ENCODE measurements at regions not wholly inside any gene's neighbourhood (a gene's known extent, or its start where the extent isn't known, plus 50 kb on each side); places are given as distances from the start of the nearest gene placed in this dataset.
"Not testable (repeated sequence)": the region's sequence is repeated elsewhere in the genome, so short reads cannot be mapped to it uniquely, and the experiment has no call there.

- not testable (repeated sequence) for DNase-seq (ENCODE audit: low read depth)
Observed at GRCh38 chr3:106075731-106076130, 206.9 kb upstream of the CBLB start.

DNA sequence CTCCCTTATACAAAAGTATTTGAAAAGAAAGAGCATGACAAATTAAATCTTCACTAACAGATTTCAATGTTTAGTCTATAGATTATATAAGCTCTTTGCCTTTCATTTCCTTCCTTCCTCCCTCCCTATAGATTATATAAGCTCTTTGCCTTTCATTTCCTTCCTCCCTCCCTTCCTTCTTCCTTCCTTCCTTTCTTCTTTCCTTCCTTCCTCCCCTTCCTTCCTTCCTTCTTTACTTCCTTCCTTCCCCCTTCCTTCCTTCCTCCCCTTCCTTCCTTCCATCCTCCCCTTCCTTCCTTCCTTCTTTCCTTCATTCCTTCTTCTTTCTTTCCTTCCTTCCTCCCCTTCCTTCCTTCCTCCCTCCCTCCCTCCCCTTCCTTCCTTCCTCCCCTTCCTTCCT, 209.8 kb upstream of the CBLB start:
- no peak for DNase-seq (ENCODE audit: low read depth)

- no peak for DNase-seq (ENCODE audit: low read depth)
Observed at GRCh38 chr3:106082616-106083015, 213.8 kb upstream of the CBLB start.

- DNase-seq (ENCODE audit: low read depth): no peak
Observed at GRCh38 chr3:106083207-106083606, 214.4 kb upstream of the CBLB start.

- no peak for DNase-seq (ENCODE audit: low read depth)
Observed at GRCh38 chr3:106083854-106084253, 215.0 kb upstream of the CBLB start.

DNA sequence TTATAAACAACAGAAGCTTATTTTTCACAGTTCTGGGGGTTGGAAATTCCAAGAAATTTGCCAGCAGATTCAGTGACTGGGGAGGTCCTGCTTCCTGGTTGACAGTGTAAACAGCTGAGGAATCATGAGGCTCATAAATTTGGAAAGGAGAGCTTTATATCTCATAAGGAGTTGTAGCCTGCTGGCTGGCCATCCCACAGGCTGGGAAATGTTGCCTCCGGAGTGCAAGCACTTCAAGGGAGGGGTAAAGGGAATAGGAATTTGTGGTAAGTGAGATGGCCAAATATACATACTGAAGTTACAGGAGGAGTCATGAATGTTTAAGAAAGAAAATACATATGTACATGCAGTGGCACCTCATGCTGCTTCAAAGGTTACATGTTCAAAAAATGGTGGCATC, 217.2 kb upstream of the CBLB start:
- no peak for DNase-seq (ENCODE audit: low read depth)

DNA sequence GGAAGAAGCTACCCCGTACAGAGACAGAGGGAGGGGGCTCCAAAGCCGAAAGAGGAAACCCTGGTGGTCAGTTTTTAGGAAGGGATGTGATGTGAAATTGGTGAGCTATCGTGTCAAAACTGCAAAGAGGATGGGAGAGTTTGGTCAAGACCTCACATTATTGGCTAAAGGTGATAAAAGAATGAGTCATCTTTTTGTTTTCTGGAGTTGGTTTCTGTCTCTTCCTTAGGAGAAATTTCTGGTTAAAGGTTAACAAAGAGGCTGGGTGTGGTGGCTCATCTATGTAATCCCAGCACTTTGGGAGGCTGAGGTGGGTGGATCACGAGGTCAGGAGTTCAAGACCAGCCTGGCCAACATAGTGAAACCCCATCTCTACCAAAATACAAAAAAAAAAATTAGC, 217.8 kb upstream of the CBLB start:
- DNase-seq (ENCODE audit: low read depth): no peak

DNA sequence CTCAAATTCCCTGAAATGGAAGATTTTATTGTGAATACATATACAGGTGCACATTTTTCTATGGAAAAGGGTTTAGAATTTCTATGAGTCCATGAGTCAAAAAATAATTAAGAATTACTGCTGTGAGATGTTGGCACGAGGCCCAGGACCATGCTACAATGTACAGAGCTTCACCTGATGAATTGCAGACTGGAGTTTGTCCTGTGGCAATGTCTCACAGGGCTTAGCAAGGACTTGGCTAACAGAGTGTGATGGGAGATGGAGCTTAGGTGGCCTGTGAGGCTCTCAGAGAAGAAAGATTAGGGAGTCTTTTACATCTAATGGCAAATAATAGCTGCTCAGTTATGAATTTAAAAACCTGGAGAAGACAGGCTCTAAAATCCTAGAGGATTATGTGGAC, 219.5 kb upstream of the CBLB start:
- no peak for DNase-seq (ENCODE audit: low read depth)

GRCh38 chr3:106088899-106089298, 220.1 kb upstream of the CBLB start:
- DNase-seq (ENCODE audit: low read depth): no peak

DNA sequence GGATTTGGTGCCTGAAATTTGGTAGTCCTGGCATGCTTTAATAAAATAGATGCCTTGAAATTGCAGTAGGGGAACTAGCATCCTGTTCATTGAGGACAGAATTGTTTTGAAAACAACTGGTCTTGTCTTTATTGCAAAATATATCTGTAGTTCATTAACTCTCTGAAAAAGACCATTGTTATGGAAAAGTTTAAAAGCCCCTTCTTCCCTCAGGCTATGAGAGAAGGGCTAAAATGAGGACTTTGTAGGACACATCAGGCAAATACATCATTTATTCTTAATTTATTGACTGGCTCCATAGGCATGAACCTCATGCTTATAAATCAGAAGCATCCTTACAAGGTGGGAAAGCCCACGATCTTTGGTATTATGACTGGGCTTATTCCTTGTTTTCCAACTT, 221.0 kb upstream of the CBLB start:
- no peak for DNase-seq (ENCODE audit: low read depth)

GRCh38 chr3:106092792-106093191, 224.0 kb upstream of the CBLB start:
- DNase-seq (ENCODE audit: low read depth): no peak

DNA sequence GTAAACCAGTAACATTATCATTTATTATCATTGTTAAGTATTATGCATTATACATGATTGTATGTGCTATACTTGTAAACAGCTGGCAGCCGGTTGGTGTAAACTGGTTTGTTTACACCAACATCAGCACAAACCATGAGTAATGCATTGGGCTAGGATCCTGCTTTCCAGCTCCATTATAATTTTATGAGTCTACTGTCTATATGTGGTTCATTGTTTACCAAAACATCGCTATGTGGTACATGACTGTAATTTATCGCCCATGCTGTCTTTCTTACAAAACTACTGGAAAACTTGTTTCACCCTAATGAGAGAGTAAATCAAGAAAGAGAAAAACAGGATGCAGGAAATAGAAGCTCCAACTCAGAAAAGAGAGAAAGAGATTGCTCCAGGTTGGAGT, 224.8 kb upstream of the CBLB start:
- DNase-seq (ENCODE audit: low read depth): no peak

- DNase-seq (ENCODE audit: low read depth): no peak
Observed at GRCh38 chr3:106097817-106098435, 229.1 kb upstream of the CBLB start.

- DNase-seq (ENCODE audit: low read depth): no peak
Observed at GRCh38 chr3:106103383-106103782, 234.6 kb upstream of the CBLB start.

GRCh38 chr3:106104078-106104477, 235.3 kb upstream of the CBLB start:
- DNase-seq (ENCODE audit: low read depth): no peak

DNA sequence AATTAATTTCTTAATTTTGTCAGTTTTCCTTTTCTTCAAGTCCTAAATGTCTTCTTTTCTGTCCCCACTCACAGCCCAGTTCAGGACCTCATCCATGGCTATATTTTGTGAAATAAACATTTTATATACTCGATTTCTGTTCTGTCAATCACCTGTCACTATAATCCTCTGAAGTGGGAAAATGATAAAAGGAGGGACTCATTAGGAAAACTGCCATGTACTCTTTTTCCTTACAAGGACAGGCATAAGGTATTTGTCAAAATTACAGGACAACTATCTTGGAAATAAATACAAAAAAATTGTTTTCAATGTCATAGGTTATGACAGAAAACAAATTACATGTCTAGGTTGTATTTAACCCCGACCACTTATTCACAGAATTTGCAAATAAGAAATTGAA, 240.1 kb upstream of the CBLB start:
- DNase-seq (ENCODE audit: low read depth): no peak

DNA sequence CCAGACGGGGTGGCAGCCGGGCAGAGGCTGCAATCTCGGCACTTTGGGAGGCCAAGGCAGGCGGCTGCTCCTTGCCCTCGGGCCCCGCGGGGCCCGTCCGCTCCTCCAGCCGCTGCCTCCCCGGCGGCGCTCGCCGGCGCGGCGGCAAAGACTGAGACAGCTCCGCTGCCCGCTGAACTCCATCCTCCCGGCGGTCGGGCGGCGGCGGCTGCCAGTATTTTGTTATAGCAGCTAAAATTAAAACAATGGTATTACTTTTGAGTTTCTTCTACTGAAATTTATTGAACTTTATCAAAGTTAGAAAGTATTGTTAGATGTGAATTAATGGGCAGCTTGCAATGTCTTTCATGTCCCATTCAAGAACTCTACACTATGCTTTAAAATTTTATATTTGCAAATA, 243.7 kb upstream of the CBLB start:
- DNase-seq (ENCODE audit: low read depth): not testable (repeated sequence)

GRCh38 chr3:106113747-106114146, 244.9 kb upstream of the CBLB start:
- DNase-seq (ENCODE audit: low read depth): no peak

GRCh38 chr3:106114220-106114619, 245.4 kb upstream of the CBLB start:
- DNase-seq (ENCODE audit: low read depth): no peak

DNA sequence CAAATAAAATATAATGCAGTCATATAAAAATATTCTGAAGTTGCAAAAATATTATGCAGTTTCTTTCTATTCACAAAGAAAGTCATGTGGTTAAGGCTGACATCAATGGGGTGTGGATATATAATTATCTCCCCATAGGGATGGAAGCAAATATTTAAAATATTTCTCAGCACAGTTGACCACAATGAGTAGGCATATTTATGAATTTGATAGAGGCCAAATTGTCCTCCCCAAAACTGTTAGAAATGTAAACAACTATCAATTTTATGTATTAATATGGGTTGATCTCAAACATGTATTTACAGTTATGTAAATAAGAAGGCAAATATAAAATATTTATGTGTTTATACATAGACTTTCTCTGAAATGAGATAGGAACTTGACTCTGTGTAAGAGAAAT, 246.0 kb upstream of the CBLB start:
- no peak for DNase-seq (ENCODE audit: low read depth)

GRCh38 chr3:106115557-106115956, 246.7 kb upstream of the CBLB start:
- no peak for DNase-seq (ENCODE audit: low read depth)

DNA sequence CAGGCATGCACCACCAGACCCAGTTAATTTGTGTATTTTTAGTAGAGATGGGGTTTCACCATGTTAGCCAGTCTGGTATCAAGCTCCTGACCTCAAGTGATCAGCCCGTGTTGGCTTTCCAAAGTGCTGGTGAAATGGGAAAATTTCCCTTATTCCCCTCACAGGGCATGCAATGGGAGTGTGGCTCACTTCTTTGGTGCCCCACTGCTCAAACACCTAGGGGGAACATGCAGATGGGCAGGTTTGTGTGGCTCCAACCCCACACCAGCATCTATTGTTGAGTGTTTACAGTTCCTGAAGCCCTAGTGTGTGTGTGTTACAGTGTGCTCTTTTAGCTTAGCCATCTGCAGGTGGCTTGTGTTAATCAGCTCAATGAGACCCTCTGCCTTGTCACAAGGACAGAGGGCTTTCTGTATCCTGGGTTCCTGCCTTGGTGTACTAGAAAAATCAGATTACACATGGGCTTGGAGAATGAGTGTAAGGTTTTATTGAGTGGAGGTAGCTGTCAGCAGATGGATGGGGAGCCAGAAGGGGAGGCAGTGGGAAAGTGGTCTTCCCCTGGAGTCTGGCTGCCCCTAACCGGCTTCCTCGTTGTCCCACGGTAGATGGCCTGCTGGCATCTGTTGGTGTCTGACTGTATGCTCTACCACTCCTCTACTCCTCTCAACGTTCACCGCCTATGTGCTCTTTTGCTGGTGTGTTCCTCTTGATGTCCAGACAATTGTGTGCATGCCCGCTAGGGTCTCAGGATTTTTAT, 248.1 kb upstream of the CBLB start:
- DNase-seq (ENCODE audit: low read depth): no peak

DNA sequence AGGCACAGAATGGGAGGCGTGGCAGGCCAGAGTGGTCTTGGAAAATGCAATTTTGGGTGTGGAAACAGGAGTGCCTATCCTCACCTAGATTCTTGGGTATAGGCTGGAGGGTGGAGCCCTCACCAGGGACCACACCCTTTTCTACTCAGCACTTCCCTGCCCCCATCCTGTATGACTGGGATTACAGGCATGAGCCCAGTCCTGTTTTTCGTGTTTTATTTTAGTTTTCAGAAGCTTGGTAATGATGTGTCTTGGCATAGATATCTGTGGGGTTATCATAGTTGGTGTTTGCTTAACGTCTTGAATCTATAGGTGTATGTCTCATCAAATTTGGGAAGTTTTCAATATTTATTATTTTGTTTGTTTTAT, 248.7 kb upstream of the CBLB start:
- no peak for DNase-seq (ENCODE audit: low read depth)

DNA sequence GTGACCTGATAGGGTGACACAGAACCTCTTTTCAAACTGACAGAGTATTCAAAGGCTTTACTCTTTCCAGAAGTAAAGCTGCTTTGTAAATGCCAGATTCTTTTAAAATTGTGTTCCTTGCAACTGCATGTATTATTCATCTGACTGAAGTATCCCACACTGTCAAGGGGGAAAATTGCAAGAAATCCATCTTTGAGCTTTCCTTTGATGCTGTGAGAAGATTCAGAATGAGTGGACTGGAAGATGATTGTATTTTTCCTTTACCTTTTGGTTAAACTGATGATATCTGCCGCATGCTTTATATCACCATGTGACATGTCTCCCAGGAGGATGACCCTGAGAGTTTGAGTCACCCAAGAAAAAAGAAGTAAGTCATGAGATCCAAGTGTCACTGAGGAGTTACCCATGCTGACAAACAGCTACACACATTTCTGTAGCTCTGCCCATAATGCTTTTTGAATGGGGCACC, 250.8 kb upstream of the CBLB start:
- DNase-seq (ENCODE audit: low read depth): no peak
